ENCODE measurements at regions not wholly inside any gene's neighbourhood (a gene's known extent, or its start where the extent isn't known, plus 50 kb on each side); places are given as distances from the start of the nearest gene placed in this dataset.
"Not testable (repeated sequence)": the region's sequence is repeated elsewhere in the genome, so short reads cannot be mapped to it uniquely, and the experiment has no call there.

GRCh38 chr11:116376547-116376946, 396.2 kb downstream of the BUD13 start:
- in situ Hi-C loops (cut with HindIII; ENCODE audit: low sequenced_read_pairs) = no loop called here

GRCh38 chr11:116376054-116376453, 396.7 kb downstream of the BUD13 start:
- in situ Hi-C loops (cut with HindIII; ENCODE audit: low sequenced_read_pairs) = no loop called here
- no peak for DNase-seq (ENCODE audit: low spot score)

More at GRCh38 chr11:116376547-116376946, 396.2 kb downstream of the BUD13 start:
- no peak for DNase-seq (ENCODE audit: low spot score)

GRCh38 chr11:116375221-116375620, 397.6 kb downstream of the BUD13 start:
- in situ Hi-C loops (cut with HindIII; ENCODE audit: low sequenced_read_pairs) = no loop called here
- no peak for DNase-seq (ENCODE audit: low spot score)

- DNase-seq (ENCODE audit: low spot score) = no peak
- in situ Hi-C loops (cut with HindIII; ENCODE audit: low sequenced_read_pairs) = no loop called here
These were observed 398.7 kb downstream of the BUD13 start for GRCh38 chr11:116374085-116374484.

- DNase-seq (ENCODE audit: low spot score) = no peak
- in situ Hi-C loops (cut with HindIII; ENCODE audit: low sequenced_read_pairs) = no loop called here
These were observed 399.5 kb downstream of the BUD13 start for GRCh38 chr11:116373104-116373944.

GRCh38 chr11:116371146-116371545, 401.6 kb downstream of the BUD13 start:
- no peak for DNase-seq (ENCODE audit: low spot score)
- in situ Hi-C loops (cut with HindIII; ENCODE audit: low sequenced_read_pairs) = no loop called here

GRCh38 chr11:116368784-116369183, 404.0 kb downstream of the BUD13 start:
- in situ Hi-C loops (cut with HindIII; ENCODE audit: low sequenced_read_pairs) = no loop called here
- DNase-seq (ENCODE audit: low spot score) = no peak

- in situ Hi-C loops (cut with HindIII; ENCODE audit: low sequenced_read_pairs) = no loop called here
- DNase-seq (ENCODE audit: low spot score) = no peak
These were observed 405.7 kb downstream of the BUD13 start for GRCh38 chr11:116366980-116367645.

- in situ Hi-C loops (cut with HindIII; ENCODE audit: low sequenced_read_pairs) = no loop called here
These were observed 406.3 kb downstream of the BUD13 start for GRCh38 chr11:116366451-116366850.

GRCh38 chr11:116364925-116365324, 407.9 kb downstream of the BUD13 start:
- DNase-seq (ENCODE audit: low spot score); in situ Hi-C loops (cut with HindIII; ENCODE audit: low sequenced_read_pairs): not testable (repeated sequence)

More at GRCh38 chr11:116366451-116366850, 406.3 kb downstream of the BUD13 start:
- DNase-seq (ENCODE audit: low spot score) = no peak

GRCh38 chr11:116364348-116364747, 408.4 kb downstream of the BUD13 start:
- no peak for DNase-seq (ENCODE audit: low spot score)
- in situ Hi-C loops (cut with HindIII; ENCODE audit: low sequenced_read_pairs) = no loop called here

GRCh38 chr11:116360221-116360941, 412.4 kb downstream of the BUD13 start:
- in situ Hi-C loops (cut with HindIII; ENCODE audit: low sequenced_read_pairs) = no loop called here

GRCh38 chr11:116357784-116358544, 414.8 kb downstream of the BUD13 start:
- in situ Hi-C loops (cut with HindIII; ENCODE audit: low sequenced_read_pairs) = no loop called here
- DNase-seq (ENCODE audit: low spot score) = no peak

More at GRCh38 chr11:116360221-116360941, 412.4 kb downstream of the BUD13 start:
- no peak for DNase-seq (ENCODE audit: low spot score)

- in situ Hi-C loops (cut with HindIII; ENCODE audit: low sequenced_read_pairs) = no loop called here
- no peak for DNase-seq (ENCODE audit: low spot score)
These were observed 416.3 kb downstream of the BUD13 start for GRCh38 chr11:116356451-116356850.

GRCh38 chr11:116355104-116355503, 417.7 kb downstream of the BUD13 start:
- DNase-seq (ENCODE audit: low spot score) = no peak
- in situ Hi-C loops (cut with HindIII; ENCODE audit: low sequenced_read_pairs) = no loop called here

- no peak for DNase-seq (ENCODE audit: low spot score)
- in situ Hi-C loops (cut with HindIII; ENCODE audit: low sequenced_read_pairs) = no loop called here
These were observed 419.2 kb downstream of the BUD13 start for GRCh38 chr11:116353589-116353988.

GRCh38 chr11:116352881-116353280, 419.9 kb downstream of the BUD13 start:
- in situ Hi-C loops (cut with HindIII; ENCODE audit: low sequenced_read_pairs) = no loop called here

GRCh38 chr11:116348226-116348625, 424.6 kb downstream of the BUD13 start:
- in situ Hi-C loops (cut with HindIII; ENCODE audit: low sequenced_read_pairs) = no loop called here

More at GRCh38 chr11:116352881-116353280, 419.9 kb downstream of the BUD13 start:
- no peak for DNase-seq (ENCODE audit: low spot score)

GRCh38 chr11:116345575-116345974, 427.2 kb downstream of the BUD13 start:
- no peak for DNase-seq (ENCODE audit: low spot score)
- in situ Hi-C loops (cut with HindIII; ENCODE audit: low sequenced_read_pairs) = no loop called here

More at GRCh38 chr11:116348226-116348625, 424.6 kb downstream of the BUD13 start:
- DNase-seq (ENCODE audit: low spot score) = no peak

Measured in G401 (cell line).